ENCODE measurements at regions not wholly inside any gene's neighbourhood (a gene's known extent, or its start where the extent isn't known, plus 50 kb on each side); places are given as distances from the start of the nearest gene placed in this dataset.
"Not testable (repeated sequence)": the region's sequence is repeated elsewhere in the genome, so short reads cannot be mapped to it uniquely, and the experiment has no call there.

- Histone ChIP-seq H3K9me3 (ENCODE audit: low read length) (no peaks in the 10 kb centered on the region), H3K9ac (ENCODE audit: low read length) (no peak overlapping the region), H3K4me3 (ENCODE audit: low read depth in 1 of 2, low read length in 2 of 2) (no peak overlapping the region), H3K27me3 (ENCODE audit: control insufficient read depth in 1 of 2, insufficient read depth in 2 of 2, low read length in 2 of 2) (no peaks in the 10 kb centered on the region), H3K4me1 (ENCODE audit: insufficient read depth, low read length) (no peaks in the 10 kb centered on the region), H3K27ac (ENCODE audit: low read depth, low read length) (no peak overlapping the region), H3K36me3 (ENCODE audit: insufficient read depth, low read length) (no peaks in the 10 kb centered on the region)
These were observed 337.4 kb upstream of the SFRP2 start for GRCh38 chr4:154126276-154126675.

- H3K9me3 ChIP-seq (ENCODE audit: low read length), result no peaks in the 10 kb centered on the region
- H3K27me3 ChIP-seq (ENCODE audit: control insufficient read depth in 1 of 2, insufficient read depth in 2 of 2, low read length in 2 of 2), result no peaks in the 10 kb centered on the region
- no peak overlapping the region for H3K27ac ChIP-seq (ENCODE audit: low read depth, low read length)
- H3K36me3 ChIP-seq (ENCODE audit: insufficient read depth, low read length), result no peaks in the 10 kb centered on the region
- H3K4me3 ChIP-seq (ENCODE audit: low read depth in 1 of 2, low read length in 2 of 2), result no peak overlapping the region
- no peak overlapping the region for H3K9ac ChIP-seq (ENCODE audit: low read length)
- no peaks in the 10 kb centered on the region for H3K4me1 ChIP-seq (ENCODE audit: insufficient read depth, low read length)
These were observed 336.5 kb upstream of the SFRP2 start for GRCh38 chr4:154125340-154125739.

GRCh38 chr4:154124539-154125255, 335.8 kb upstream of the SFRP2 start:
- H3K9me3 ChIP-seq (ENCODE audit: low read length), result no peaks in the 10 kb centered on the region
- H3K27me3 ChIP-seq (ENCODE audit: control insufficient read depth in 1 of 2, insufficient read depth in 2 of 2, low read length in 2 of 2), result no peaks in the 10 kb centered on the region
- H3K4me1 ChIP-seq (ENCODE audit: insufficient read depth, low read length), result no peaks in the 10 kb centered on the region
- H3K27ac ChIP-seq (ENCODE audit: low read depth, low read length), result no peak overlapping the region
- no peaks in the 10 kb centered on the region for H3K36me3 ChIP-seq (ENCODE audit: insufficient read depth, low read length)
- no peak overlapping the region for H3K9ac ChIP-seq (ENCODE audit: low read length)
- H3K4me3 ChIP-seq (ENCODE audit: low read depth in 1 of 2, low read length in 2 of 2), result no peak overlapping the region

- Histone ChIP-seq H3K9ac (ENCODE audit: low read length) (no peak overlapping the region), H3K4me1 (ENCODE audit: insufficient read depth, low read length) (no peaks in the 10 kb centered on the region), H3K36me3 (ENCODE audit: insufficient read depth, low read length) (no peaks in the 10 kb centered on the region), H3K9me3 (ENCODE audit: low read length) (no peaks in the 10 kb centered on the region), H3K27ac (ENCODE audit: low read depth, low read length) (no peak overlapping the region), H3K4me3 (ENCODE audit: low read depth in 1 of 2, low read length in 2 of 2) (no peak overlapping the region), H3K27me3 (ENCODE audit: control insufficient read depth in 1 of 2, insufficient read depth in 2 of 2, low read length in 2 of 2) (no peaks in the 10 kb centered on the region)
These were observed 335.0 kb upstream of the SFRP2 start for GRCh38 chr4:154123897-154124296.

- Histone ChIP-seq H3K27ac (ENCODE audit: low read depth, low read length) (no peak overlapping the region), H3K4me1 (ENCODE audit: insufficient read depth, low read length) (no peaks in the 10 kb centered on the region), H3K9ac (ENCODE audit: low read length) (no peak overlapping the region), H3K9me3 (ENCODE audit: low read length) (no peaks in the 10 kb centered on the region), H3K27me3 (ENCODE audit: control insufficient read depth in 1 of 2, insufficient read depth in 2 of 2, low read length in 2 of 2) (no peaks in the 10 kb centered on the region), H3K36me3 (ENCODE audit: insufficient read depth, low read length) (no peaks in the 10 kb centered on the region), H3K4me3 (ENCODE audit: low read depth in 1 of 2, low read length in 2 of 2) (no peak overlapping the region)
These were observed 331.9 kb upstream of the SFRP2 start for GRCh38 chr4:154120690-154121345.

GRCh38 chr4:154120006-154120676, 331.3 kb upstream of the SFRP2 start:
- Histone ChIP-seq H3K9ac (ENCODE audit: low read length) (no peak overlapping the region), H3K27me3 (ENCODE audit: control insufficient read depth in 1 of 2, insufficient read depth in 2 of 2, low read length in 2 of 2) (no peaks in the 10 kb centered on the region), H3K27ac (ENCODE audit: low read depth, low read length) (no peak overlapping the region), H3K36me3 (ENCODE audit: insufficient read depth, low read length) (no peaks in the 10 kb centered on the region), H3K9me3 (ENCODE audit: low read length) (no peaks in the 10 kb centered on the region), H3K4me1 (ENCODE audit: insufficient read depth, low read length) (no peaks in the 10 kb centered on the region), H3K4me3 (ENCODE audit: low read depth in 1 of 2, low read length in 2 of 2) (no peak overlapping the region)

GRCh38 chr4:154119317-154119716, 330.4 kb upstream of the SFRP2 start:
- no peaks in the 10 kb centered on the region for H3K36me3 ChIP-seq (ENCODE audit: insufficient read depth, low read length)
- no peak overlapping the region for H3K9ac ChIP-seq (ENCODE audit: low read length)
- H3K9me3 ChIP-seq (ENCODE audit: low read length), result no peaks in the 10 kb centered on the region
- no peak overlapping the region for H3K27ac ChIP-seq (ENCODE audit: low read depth, low read length)
- no peak overlapping the region for H3K4me3 ChIP-seq (ENCODE audit: low read depth in 1 of 2, low read length in 2 of 2)
- no peaks in the 10 kb centered on the region for H3K4me1 ChIP-seq (ENCODE audit: insufficient read depth, low read length)
- no peaks in the 10 kb centered on the region for H3K27me3 ChIP-seq (ENCODE audit: control insufficient read depth in 1 of 2, insufficient read depth in 2 of 2, low read length in 2 of 2)

GRCh38 chr4:154117726-154118125, 328.8 kb upstream of the SFRP2 start:
- not testable (repeated sequence) for H3K27ac ChIP-seq (ENCODE audit: low read depth, low read length); H3K36me3 ChIP-seq (ENCODE audit: insufficient read depth, low read length); H3K9ac ChIP-seq (ENCODE audit: low read length); H3K4me1 ChIP-seq (ENCODE audit: insufficient read depth, low read length); H3K9me3 ChIP-seq (ENCODE audit: low read length); H3K27me3 ChIP-seq (ENCODE audit: control insufficient read depth in 1 of 2, insufficient read depth in 2 of 2, low read length in 2 of 2); H3K4me3 ChIP-seq (ENCODE audit: low read depth in 1 of 2, low read length in 2 of 2)

GRCh38 chr4:154107337-154107736, 318.5 kb upstream of the SFRP2 start:
- Histone ChIP-seq H3K36me3 (ENCODE audit: insufficient read depth, low read length) (no peaks in the 10 kb centered on the region), H3K27me3 (ENCODE audit: control insufficient read depth in 1 of 2, insufficient read depth in 2 of 2, low read length in 2 of 2) (no peaks in the 10 kb centered on the region), H3K9ac (ENCODE audit: low read length) (no peak overlapping the region), H3K4me3 (ENCODE audit: low read depth in 1 of 2, low read length in 2 of 2) (no peak overlapping the region), H3K9me3 (ENCODE audit: low read length) (no peaks in the 10 kb centered on the region), H3K27ac (ENCODE audit: low read depth, low read length) (no peak overlapping the region), H3K4me1 (ENCODE audit: insufficient read depth, low read length) (no peaks in the 10 kb centered on the region)

- no peak overlapping the region for H3K27ac ChIP-seq (ENCODE audit: low read depth, low read length)
- no peak overlapping the region for H3K4me3 ChIP-seq (ENCODE audit: low read depth in 1 of 2, low read length in 2 of 2)
- no peaks in the 10 kb centered on the region for H3K27me3 ChIP-seq (ENCODE audit: control insufficient read depth in 1 of 2, insufficient read depth in 2 of 2, low read length in 2 of 2)
- H3K9me3 ChIP-seq (ENCODE audit: low read length), result no peaks in the 10 kb centered on the region
- no peaks in the 10 kb centered on the region for H3K36me3 ChIP-seq (ENCODE audit: insufficient read depth, low read length)
- no peaks in the 10 kb centered on the region for H3K4me1 ChIP-seq (ENCODE audit: insufficient read depth, low read length)
- H3K9ac ChIP-seq (ENCODE audit: low read length), result no peak overlapping the region
These were observed 299.9 kb upstream of the SFRP2 start for GRCh38 chr4:154088741-154089140.

GRCh38 chr4:154086247-154086646, 297.4 kb upstream of the SFRP2 start:
- no peak overlapping the region for H3K9ac ChIP-seq (ENCODE audit: low read length)
- no peak overlapping the region for H3K4me3 ChIP-seq (ENCODE audit: low read depth in 1 of 2, low read length in 2 of 2)
- no peak overlapping the region for H3K27ac ChIP-seq (ENCODE audit: low read depth, low read length)
- H3K36me3 ChIP-seq (ENCODE audit: insufficient read depth, low read length), result no peaks in the 10 kb centered on the region
- no peaks in the 10 kb centered on the region for H3K27me3 ChIP-seq (ENCODE audit: control insufficient read depth in 1 of 2, insufficient read depth in 2 of 2, low read length in 2 of 2)
- no peaks in the 10 kb centered on the region for H3K4me1 ChIP-seq (ENCODE audit: insufficient read depth, low read length)
- no peaks in the 10 kb centered on the region for H3K9me3 ChIP-seq (ENCODE audit: low read length)

Measured in muscle layer of colon (tissue), 2 donors.